ENCODE measurements at regions not wholly inside any gene's neighbourhood (a gene's known extent, or its start where the extent isn't known, plus 50 kb on each side); places are given as distances from the start of the nearest gene placed in this dataset.

- TF ChIP-seq EZH2 (IDR thresholded peaks at IDR 0.05; ENCODE audit: low read depth, unreplicated experiment): no peak
- no peak for TF ChIP-seq CTCF (conservative IDR thresholded peaks at IDR 0.05; ENCODE audit: low read depth in 2 of 2)
- no peak for TF ChIP-seq POLR2AphosphoS5 (IDR thresholded peaks at IDR 0.05; ENCODE audit: low read depth)
- TF ChIP-seq ETS1 (IDR thresholded peaks at IDR 0.05): no peak
- TF ChIP-seq NANOG (IDR thresholded peaks at IDR 0.05; ENCODE audit: borderline replicate concordance): no peak
- TF ChIP-seq CREB1 (CRISPR knock-in tag; IDR thresholded peaks at IDR 0.05; ENCODE audit: low read depth): no peak
- no peak for TF ChIP-seq JUNB (IDR thresholded peaks at IDR 0.05; ENCODE audit: unreplicated experiment)
- TF ChIP-seq REST (IDR thresholded peaks at IDR 0.05; ENCODE audit: unreplicated experiment): no peak
- no peak for TF ChIP-seq EZH2phosphoT487 (IDR thresholded peaks at IDR 0.05; ENCODE audit: unreplicated experiment)
- TF ChIP-seq ZNF114 (CRISPR knock-in tag; IDR thresholded peaks at IDR 0.05): no peak
- no peak for TF ChIP-seq ZNF331 (CRISPR knock-in tag; IDR thresholded peaks at IDR 0.05; ENCODE audit: low read depth)
- TF ChIP-seq STAT1 (IDR thresholded peaks at IDR 0.05; ENCODE audit: unreplicated experiment): no peak
Observed at GRCh38 chr2:150625303-150625702, 137.8 kb upstream of the RND3 start.

Measured in GM23338 (cell line).